HAP-1 (cell line): ENCODE measurements at regions not wholly inside any gene's neighbourhood (a gene's known extent, or its start where the extent isn't known, plus 50 kb on each side); places are given as distances from the start of the nearest gene placed in this dataset.

ENCODE experiments used
- DNase-seq, 2 experiments: peaks; one replicate each; pipeline ENCODE4 v3.0.0-alpha.2; 2016 to 2020; ENCODE audit warnings: low spot score in 2 of 2
- H3K27me3 ChIP-seq: fragments of 250-450 bp; sonication (Bioruptor Pico); 2 replicates; pipeline ENCODE4 v1.5.1; 2020; ENCODE audit warnings: low read depth, mild to moderate bottlenecking, moderate library complexity
- H3K36me3 ChIP-seq: fragments of 250-450 bp; sonication (Bioruptor Pico); replicated peaks from 2 replicates; pipeline ENCODE4 v1.5.1; 2020; ENCODE audit warnings: mild to moderate bottlenecking
- H3K4me1 ChIP-seq: fragments of 250-450 bp; sonication (Bioruptor Pico); 2 replicates; pipeline ENCODE4 v1.5.1; 2020; ENCODE audit warnings: mild to moderate bottlenecking
- H3K4me3 ChIP-seq: fragments of 250-450 bp; sonication (Bioruptor Pico); 2 replicates; pipeline ENCODE4 v1.5.1; 2020; ENCODE audit warnings: mild to moderate bottlenecking, moderate library complexity
- H3K9me3 ChIP-seq: fragments of 250-450 bp; sonication (Bioruptor Pico); 2 replicates; pipeline ENCODE4 v1.5.1; 2020; ENCODE audit warnings: mild to moderate bottlenecking, moderate library complexity
- in situ Hi-C: fragments of 300-500 bp; cut with MboI; formaldehyde crosslinking; loops from 3 replicates; pipeline ENCODE4 v1.14.3; 2020; ENCODE audit warnings: low sequenced_read_pairs, inconsistent platforms, mixed read lengths

GRCh38 chr13:42497798-42498197 is 76.2 kb upstream of the TNFSF11 start:
- no peak for DNase-seq

GRCh38 chr13:42498521-42498920 is 75.4 kb upstream of the TNFSF11 start:
- Histone ChIP-seq H3K27me3 (no peaks in the 10 kb centered on the region), H3K9me3 (no peaks in the 10 kb centered on the region; the same call in 1 of the 2 replicates), H3K4me1 (no peaks in the 10 kb centered on the region), H3K36me3 (no peaks in the 10 kb centered on the region), H3K4me3 (no peak overlapping the region)
- DNase-seq, result no peak
- in situ Hi-C loops, result no loop called here

More at GRCh38 chr13:42497798-42498197, 76.2 kb upstream of the TNFSF11 start:
- H3K4me1 ChIP-seq, result no peaks in the 10 kb centered on the region
- no peak overlapping the region for H3K4me3 ChIP-seq
- no peaks in the 10 kb centered on the region for H3K27me3 ChIP-seq
- no peaks in the 10 kb centered on the region; the same call in 1 of the 2 replicates for H3K9me3 ChIP-seq
- no peaks in the 10 kb centered on the region for H3K36me3 ChIP-seq
- in situ Hi-C loops, result no loop called here
